HG03060 (cell line): ENCODE measurements at regions not wholly inside any gene's neighbourhood (a gene's known extent, or its start where the extent isn't known, plus 50 kb on each side); places are given as distances from the start of the nearest gene placed in this dataset.
"Not testable (repeated sequence)": the region's sequence is repeated elsewhere in the genome, so short reads cannot be mapped to it uniquely, and the experiment has no call there.

Source experiments
- ATAC-seq: cut with Tn5 transposase; IDR thresholded peaks from one replicate; pipeline ENCODE4 v1.9.1; 2021; ENCODE audit warnings: low read depth, moderate number of reproducible peaks; ENCODE audit not compliant: unreplicated experiment

DNA sequence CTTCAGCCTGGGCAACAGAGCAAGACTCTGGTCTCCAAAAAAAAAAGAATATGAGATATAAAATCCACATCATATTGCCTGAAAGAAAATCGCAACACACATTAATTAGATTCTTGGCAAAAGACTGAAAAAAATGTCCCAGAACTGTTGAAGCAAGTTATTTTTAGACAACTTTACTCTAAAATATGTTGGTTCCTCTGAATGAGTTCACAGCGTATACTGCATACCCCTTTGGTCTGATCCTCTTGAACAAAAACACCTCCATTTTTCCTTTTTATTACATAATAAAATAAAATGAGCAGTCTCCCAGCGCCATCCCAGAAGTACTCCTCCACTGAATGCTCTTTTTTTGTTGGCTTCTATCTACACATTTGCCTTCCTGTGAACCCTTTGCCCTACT is 126.0 kb upstream of the TMEM170B start:
- no peak for ATAC-seq

DNA sequence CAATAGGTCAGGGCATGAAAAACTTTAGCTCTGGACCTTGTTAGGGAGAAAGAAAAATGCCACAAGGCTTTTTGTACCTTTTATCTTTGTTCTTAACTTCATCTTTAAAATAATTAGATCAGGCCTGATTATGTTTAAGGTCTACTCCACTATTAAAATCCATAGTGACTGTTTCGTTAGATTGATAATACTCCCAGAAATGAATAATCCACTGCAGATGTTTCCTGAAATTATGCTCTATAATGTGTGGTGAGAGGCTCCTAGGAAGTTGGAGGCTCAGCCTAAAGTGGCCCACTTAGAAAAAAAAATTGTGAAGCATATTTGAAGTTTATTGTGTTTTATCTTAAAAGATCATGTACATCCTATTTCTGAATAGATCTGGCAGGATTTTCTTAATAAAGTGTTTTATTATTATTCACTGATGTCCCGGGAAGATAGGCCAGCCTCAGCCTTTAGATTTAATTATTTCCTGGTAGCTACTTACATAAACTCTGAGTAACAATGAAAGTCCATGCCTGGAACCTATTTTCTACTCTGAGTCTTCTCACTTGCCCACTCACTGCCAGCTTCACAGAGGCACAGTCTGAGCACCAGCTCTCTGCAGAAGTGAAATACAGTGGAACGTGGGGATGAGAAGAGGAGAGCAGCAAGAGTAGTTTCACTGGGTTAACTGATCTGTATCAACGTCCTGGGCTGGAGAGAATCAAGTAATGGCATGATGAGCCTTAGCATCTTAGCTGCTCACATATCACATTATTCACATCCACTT is 126.8 kb upstream of the TMEM170B start:
- no peak for ATAC-seq

DNA sequence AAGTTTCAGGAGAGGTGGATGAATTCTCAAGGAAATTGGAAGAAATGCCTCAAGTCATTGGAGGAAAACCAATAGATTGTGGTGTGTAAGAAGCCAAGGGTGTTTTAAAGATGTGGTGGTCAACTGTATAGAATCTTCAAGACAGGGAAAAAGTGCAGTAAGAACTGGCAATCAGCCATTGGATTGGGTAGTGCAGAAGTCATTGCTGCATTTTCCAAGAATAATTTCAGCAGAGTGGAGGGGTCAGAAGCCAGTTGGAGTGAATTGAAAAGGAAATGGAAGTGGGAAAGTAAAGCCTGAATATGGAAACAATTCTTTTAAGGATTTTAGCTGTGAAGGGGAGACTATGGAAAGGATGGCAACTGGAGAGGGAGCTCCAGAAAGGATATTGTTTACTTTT is 128.2 kb upstream of the TMEM170B start:
- no peak for ATAC-seq

DNA sequence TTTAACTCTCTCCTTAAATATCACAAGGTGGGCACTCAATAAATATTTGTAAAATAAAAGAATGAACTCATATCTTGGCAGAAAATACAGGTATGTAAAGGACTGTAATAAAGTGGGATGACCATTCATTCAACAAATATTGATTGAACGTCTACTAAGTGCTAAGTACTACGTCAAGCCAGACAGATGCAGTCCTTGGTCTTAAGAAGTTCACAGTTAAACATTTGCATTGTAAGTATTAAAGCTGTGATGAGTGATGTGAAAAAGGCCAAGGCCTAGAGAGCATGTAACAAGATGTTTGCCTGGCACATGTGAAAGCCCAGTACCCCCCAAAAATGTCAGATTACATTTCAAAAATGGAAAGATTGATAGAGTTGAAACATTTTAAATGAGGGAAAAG is 130.1 kb upstream of the TMEM170B start:
- ATAC-seq = no peak

DNA sequence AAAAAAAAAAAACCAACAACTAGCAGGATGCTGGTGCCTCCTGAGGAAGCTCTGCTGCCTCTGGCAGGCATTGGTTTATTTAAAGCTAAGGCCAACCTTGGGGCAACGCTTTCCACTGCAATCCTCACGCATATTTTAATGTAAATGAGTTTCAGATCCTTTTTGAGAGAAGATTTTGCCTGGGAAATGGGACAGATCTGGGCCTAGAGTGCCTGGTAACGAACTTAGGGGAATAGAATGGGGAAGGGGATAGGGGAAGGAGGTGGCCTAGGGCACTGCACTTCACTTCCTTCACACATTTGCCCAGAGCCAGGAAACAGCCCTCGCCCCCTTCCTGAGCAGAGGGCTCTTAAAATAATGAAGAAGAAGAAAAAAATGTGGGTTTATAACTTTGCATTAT is 132.7 kb upstream of the TMEM170B start:
- ATAC-seq = no peak

DNA sequence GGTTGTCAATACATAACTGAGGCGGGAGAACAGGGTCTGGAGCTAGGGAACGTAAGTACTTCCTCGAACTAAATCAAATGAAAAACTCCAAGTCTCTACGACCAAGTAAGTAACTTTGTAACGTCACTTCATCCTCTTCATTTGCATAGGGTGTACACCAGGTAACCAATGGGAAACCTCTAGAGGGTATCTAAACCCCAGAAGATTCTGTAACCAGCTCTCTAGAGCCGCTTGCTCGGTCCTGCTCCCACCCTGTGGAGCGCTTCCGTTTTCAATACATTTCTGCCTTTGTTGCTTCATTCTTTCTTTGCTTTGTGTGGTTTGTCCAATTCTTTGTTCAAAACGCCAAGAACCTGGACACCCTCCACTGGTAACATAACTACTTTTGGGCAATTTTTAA is 133.5 kb upstream of the TMEM170B start:
- no peak for ATAC-seq

DNA sequence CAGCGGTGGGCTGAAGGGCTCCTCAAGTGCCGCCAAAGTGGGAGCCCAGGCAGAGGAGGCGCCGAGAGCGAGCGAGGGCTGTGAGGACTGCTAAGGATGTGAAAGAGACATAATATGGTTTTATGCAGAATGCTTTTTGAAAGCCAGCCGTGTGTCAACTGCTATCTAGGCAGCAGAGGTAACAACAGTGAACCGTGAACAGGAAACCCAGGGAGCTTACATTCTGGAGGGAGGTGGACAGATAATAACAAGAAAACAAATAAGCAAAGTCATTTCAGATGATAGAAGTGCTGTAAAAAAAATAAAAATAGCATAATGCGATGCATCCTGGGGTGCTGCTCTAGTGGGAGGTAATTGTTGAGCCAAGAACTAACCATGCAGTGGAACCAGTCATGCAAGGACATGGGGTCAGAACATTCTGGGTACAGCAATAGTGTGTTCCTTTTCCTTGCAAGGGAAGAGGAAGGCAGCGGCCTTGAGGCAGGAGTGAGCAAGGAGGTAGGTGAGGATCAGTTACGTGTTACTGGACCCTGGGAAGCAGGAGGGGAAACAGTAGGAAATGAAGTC is 134.4 kb upstream of the TMEM170B start:
- ATAC-seq = no peak

DNA sequence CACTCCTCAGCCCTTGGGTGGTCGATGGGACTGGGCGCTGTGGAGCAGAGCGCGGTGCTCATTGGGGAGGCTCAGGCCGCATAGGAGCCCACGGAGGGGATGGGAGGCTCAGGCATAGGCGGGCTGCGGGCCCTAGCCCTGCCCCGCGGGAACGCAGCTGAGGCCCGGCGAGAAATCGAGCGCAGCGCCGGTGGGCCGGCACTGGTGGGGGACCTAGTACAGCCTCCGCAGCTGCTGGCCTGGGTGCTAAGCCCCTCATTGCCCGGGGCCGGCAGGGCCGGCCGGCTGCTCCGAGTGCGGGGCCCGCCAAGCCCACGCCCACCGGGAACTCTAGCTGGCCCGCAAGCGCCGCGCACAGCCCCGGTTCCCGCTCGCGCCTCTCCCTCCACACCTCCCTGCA is 135.0 kb upstream of the TMEM170B start:
- not testable (repeated sequence) for ATAC-seq

DNA sequence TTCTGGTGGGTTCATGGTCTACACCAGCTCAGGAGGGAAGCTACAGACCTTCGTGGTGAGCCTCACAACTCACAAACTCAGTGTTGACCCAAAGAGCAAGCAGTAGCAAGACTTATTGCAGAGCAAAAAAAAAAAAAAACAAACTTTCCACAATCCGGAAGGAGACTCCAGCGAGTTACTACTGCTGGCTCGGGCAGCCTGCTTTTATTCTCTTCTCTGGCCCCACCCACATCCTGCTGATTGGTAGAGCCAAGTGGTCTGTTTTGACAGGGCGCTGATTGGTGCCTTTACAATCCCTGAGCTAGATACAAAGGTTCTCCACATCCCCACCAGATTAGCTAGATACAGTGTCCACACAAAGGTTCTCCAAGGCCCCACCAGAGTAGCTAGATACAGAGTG is 135.6 kb upstream of the TMEM170B start:
- not testable (repeated sequence) for ATAC-seq

DNA sequence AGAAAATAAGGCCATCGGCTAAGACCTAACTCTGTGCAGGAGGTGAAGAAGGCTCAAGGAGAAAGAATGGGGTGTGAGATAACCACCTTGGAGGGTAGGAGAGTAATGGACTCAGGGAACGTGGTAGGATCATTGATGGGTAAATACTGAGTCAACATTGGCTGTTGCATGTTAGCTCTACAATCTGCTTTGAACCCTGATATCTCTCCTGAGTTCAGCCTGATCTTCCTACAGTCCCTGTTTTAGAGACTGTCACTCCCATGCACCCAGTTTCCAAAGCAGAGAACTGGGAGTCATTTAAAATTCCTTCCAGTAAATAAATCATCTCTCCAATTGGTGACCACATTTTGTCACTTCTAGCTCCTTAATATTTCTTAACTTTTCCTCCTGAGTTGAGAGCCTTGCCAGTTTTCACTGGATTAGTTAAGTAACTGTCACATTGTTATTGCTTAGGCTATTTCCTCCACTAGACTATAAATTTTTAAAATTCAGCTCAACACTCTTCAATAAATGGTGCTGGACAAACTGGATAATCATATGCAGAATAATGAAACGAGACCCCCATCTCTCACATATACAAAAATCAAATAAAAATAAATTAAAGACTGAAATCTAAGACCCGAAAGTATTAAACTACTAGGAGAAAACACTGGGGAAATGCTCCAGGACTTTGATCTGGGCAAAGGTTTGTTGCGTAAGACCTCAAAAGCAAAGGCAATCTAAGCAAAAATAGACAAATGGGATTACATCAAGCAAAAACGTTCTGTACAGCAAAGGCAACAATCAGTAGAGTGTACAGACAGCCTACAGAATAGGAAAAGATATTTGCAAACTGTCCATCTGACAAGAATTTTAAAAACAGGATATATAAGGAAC is 138.9 kb upstream of the TMEM170B start:
- no peak for ATAC-seq

DNA sequence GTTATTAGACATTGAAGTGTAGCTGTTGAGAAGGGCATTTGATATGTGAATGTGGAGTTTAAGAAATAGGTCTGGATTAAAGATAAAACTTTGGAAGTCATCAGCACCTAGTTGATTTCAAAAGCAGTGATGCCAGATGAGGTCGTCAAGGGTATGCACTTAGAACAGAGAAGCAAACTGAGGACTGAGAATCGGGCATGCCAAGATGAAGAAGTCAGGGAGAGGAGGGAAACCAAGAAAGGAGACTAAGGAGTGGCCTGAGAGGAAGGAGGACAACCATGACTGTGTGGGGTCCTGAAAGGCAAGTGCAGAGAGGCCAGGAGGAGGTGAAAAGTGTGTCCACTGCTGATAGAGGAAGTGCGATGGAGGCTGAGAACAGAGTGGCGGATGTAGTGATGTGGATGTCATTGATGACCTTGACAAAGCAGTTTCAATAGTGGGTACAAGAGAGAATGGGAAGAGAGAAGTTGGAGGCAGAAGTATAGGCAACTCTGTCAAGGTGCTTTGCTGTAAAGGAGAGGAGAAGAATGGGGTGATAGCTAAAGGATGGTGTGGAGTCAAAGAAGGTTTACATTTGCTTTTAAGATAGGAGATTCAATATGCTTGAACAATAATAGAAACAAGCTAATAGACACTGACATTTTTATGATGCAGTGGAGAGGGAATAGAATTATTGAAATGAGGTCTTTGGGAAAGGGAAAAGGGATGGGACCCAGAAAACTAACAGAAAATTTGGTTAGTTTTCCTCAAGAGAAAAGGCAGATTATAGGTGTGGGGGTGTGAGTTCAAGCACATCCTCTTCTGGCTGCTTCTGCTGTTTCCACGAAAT is 139.7 kb upstream of the TMEM170B start:
- no peak for ATAC-seq

DNA sequence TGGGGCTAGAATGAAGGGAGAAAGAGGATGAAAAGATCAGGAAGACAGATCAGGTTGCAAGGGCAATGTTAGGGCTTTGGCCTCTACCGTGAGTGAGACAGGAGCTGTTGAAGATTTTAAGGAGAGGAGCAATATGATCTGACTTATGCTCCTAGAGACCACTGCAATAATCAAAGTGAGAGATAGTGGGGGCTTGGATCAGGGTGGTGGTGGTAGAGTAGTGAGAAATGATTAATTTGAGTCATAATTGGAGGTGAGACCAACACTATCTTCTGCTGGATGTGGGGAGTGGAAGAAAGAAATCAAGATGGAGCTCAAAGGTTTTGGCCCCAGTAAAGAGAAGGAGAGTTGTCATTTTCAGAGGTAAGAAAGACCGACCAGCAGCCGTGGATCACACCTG is 140.7 kb upstream of the TMEM170B start:
- ATAC-seq = no peak

DNA sequence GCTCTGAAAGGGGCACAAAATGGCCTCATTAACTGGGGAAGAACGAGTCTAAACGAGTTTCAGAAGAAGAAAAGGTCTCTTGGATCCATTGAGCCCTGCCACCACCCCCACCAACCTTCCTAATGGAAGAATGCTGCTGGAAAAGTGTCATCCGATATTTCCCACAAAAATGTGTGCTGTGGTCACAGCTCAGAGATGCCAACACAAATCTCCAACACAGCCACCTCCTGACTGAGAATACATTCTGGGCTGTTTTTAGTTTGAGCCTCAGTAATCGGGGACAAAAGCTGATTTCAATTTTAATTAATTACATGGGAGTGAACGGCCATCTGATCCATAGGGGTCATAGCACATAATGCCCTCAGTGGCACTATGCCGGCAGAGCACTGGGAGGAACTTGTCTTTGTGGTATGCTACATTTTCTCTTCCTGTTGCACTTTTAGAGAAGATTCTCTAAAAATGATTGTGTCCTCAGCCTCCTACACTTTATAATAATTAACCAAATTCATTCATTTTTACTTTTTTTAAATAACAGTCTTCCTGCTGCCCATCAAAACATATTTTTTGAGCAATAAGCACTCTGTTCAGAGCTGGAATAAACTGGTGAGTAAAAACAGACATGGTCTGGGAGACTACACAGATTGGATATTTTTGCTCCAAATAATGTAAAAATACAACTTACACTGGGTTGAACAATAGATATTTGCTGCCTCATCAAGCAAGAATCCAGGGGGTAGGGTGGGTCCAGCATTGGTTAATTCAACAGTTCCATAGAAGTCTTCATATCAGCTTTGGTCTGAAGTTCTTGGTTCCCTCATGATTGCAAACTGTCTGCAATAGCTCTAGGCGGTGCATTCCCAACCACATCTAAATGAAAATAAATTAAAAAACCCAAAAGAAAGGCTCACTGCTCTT is 143.6 kb upstream of the TMEM170B start:
- ATAC-seq = no peak

DNA sequence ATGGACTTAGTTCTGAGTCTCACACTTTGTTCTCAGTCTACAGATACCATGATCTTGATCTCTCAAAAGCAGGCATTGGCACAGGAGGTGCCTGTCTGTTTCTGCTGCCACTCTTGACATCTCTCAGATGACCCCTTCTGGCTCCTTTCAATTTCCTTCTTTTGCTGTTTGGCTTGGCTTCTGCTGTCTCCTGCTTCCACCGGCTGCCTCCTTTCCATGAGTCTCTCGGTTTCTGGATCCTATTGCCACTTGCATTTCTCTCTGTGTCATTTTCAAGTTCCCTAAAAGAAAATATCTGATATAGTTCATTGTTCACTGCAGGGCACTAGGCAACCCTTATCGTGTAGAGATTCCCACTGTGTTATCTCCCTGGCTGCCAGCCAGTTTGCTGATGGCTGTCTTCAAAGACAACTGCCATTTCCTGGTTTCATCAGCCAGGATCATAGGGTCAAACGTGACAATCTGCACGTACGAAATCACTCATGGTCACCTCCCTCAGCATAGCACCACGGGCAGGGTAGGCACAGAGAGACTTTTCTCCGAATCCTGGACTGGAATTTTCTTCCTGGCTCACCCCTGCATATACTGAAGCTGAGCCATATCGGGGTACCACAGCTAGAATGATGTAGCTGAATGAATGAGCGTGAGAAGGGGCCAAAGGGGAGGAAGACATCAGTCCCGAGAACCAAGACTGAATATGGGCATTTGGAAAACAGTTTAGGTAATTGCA is 144.6 kb upstream of the TMEM170B start:
- ATAC-seq = no peak

DNA sequence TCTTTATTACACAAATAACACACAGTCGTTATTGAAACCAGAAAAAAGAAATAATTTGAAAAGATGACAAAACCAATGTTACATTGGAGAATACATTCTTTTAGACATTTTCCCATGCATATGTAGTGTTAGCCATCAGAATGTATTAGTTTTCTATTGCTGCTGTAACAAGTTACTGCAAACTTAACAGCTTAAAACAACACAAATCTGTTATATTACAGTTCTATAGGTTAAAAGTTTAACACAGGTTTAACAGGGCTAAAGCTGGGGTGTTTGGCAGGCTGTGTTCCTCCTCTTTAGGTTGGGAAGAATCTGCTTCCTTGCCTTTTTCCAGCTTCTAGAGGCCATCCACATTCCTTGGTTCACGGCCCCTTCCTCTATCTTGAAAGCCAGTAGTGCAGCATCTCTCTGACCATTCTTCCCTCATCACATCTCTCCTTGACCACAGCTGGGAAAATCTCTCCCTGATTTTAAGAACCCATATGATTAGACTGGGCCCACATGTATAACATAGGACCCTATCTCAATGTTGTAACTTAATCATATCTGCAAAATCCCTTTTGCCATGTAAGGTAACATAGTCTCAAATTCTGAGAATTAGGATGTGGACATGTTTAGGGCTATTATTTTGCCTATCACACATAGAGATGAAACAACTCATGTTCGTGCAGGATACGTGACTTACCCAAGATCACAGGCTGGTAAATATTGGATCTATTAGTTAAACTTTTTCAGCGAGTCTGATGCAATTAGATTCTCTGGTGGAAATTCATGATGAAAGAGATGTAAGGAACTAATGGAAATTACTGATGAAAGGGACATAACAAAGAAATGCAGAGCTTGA is 145.4 kb upstream of the TMEM170B start:
- ATAC-seq = no peak

DNA sequence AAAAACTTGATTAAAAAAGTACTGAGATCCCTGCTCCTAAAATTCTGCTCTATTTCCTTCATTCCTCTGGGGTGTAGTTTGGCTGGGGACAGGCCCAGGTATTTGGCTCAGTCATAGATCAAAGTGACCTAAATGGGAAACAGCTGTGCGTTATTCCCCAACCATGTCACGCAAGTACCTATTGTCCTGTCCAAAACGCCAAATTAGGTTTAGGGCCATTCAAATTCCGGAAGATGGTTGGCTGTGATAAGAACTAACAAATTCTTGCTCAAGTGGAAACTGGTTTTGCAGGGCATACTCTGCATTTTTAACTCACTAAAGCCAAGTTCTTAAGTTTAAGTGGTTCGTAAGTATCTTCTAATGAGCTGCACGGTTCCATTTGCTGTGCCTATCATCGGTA is 147.6 kb upstream of the TMEM170B start:
- no peak for ATAC-seq

DNA sequence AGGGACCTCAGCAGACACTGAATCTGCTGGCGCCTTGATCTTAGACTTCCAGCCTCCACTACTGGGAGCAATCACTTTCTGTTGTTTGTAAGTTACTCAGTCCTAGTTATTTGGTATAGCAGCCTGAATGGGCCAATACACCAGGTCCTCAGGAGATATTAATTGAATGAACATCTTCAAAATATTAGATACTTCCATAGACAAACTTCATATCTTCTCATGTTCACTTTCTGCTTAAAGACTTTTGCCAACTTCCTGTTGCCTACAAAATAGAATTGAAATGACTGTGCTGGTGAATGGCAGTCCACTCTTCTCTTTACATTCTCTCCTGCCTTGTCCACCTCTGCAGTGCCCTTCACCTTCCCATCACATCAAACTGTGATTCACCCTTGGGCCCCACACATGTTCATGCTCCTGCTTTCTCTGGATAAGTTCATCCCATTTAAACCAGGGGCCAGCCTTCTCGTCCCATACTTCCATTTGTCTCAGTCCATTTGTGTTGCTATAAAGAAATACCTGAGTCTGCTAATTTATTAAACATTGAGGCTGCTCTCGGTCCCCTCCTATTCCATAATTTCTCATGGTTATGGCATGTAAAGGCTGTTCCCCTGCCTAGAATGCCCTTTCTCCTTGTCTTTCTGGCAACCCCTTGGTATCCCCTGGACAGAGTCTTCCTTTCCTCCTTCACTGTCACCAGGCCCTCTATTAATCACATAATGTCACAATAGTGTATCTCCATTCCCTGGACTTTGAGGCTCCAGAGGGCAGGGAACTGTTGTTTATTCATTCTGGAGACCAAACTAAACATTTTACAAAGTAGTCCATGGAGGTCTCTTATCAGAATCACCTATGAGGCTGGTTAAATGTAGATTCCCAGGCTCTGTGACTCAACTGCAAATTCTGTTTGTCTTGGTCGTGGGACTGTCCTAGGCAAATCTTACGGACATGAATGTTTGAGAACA is 148.3 kb upstream of the TMEM170B start:
- no peak for ATAC-seq
